ENCODE measurements at regions not wholly inside any gene's neighbourhood (a gene's known extent, or its start where the extent isn't known, plus 50 kb on each side); places are given as distances from the start of the nearest gene placed in this dataset.

DNA sequence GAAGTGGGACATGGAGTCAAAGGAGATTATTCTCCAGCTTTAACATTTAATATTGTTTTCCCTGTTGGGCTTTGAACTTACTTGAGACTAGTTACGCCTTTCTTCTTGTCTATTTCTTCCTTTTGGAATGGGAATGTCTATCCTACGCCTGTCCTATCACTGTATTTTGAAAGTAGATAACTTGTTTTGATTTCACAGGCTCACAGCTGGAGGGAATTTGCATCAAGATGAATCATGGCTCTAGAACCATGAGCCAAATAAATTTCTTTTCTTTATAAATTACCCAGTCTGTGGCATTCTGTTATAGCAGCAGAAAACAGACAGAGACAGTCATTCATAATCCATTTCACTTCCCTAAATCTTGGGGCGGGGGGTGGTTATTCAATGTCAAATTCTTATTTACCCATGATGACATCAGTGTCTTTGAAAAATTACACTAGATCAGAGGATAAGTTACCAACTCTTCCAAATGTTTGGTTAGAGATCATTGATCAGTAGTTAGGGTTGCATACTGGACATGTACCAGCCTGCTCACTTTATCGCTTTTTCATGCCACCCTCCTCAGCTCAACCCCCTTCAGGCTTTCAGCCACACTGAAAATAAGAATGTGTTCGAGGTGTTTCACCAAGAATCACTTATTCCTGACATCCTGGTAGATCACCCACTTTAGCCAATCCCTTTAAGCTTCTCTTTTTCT is 419.6 kb upstream of the PIK3R1 start:
- ChIA-PET CTCF (no interaction called here), SMC1A (ENCODE audit: uncharacterized antibody, unreplicated experiment) (no interaction called here), RAD21 (ENCODE audit: unreplicated experiment) (no interaction called here), POLR2A (no interaction called here)
- WGBS (ENCODE audit: insufficient coverage, insufficient replicate concordance, low lambda C conversion rate, missing lambda C conversion rate), result 8% methylated on average over 5 of the region's 5 CpGs
- Histone ChIP-seq H3K9ac (ENCODE audit: control insufficient read depth, insufficient read depth, low read length) (no peak overlapping the region), H4K20me1 (ENCODE audit: control insufficient read depth, insufficient read depth) (no peaks in the 10 kb centered on the region), H3K36me3 (ENCODE audit: control insufficient read depth in 2 of 2, insufficient read depth in 2 of 2, low read length in 1 of 2) (no peaks in the 10 kb centered on the region), H3K4me2 (ENCODE audit: control insufficient read depth, insufficient read depth) (no peak overlapping the region), H3K4me1 (ENCODE audit: control insufficient read depth, insufficient read depth, low read length) (no peaks in the 10 kb centered on the region), H3K9me3 (replicated peaks; ENCODE audit: control insufficient read depth, insufficient read depth, low read length) (no peaks in the 10 kb centered on the region; the same call in 2 of the 3 replicates), H3K27ac (ENCODE audit: control insufficient read depth, insufficient read depth) (no peak overlapping the region), H3K79me2 (ENCODE audit: control insufficient read depth, insufficient read depth, low read length) (no peaks in the 10 kb centered on the region), H2AFZ (ENCODE audit: control insufficient read depth, low read depth, low read length) (no peak overlapping the region), H3K27me3 (replicated peaks in 1 of 2; ENCODE audit: control insufficient read depth in 2 of 2, insufficient read depth in 2 of 2, low read length in 1 of 2) (no peaks in the 10 kb centered on the region), H3K4me3 (no peak overlapping the region)
- in situ Hi-C loops (cut with MboI), result no loop called here
- intact Hi-C loops (cut with micrococcal nuclease; ENCODE audit: unreplicated experiment), result no loop called here
- FAIRE-seq (no peak), DNase-seq (ENCODE audit: low read depth, low spot score) (no peak), ATAC-seq (no peak; the same call in 1 of the 3 replicates)
- TF ChIP-seq SPI1 (IDR thresholded peaks at IDR 0.05; ENCODE audit: borderline replicate concordance, insufficient read depth, low read depth, low read length) (peak; percentile 20; the same call in 1 of the 2 replicates), RBBP5 (conservative IDR thresholded peaks at IDR 0.05) (no peak)
- no TSS peak for BruUV-seq (replicated peaks)

- Histone ChIP-seq H4K20me1 (ENCODE audit: control insufficient read depth, insufficient read depth) (no peaks in the 10 kb centered on the region), H2AFZ (ENCODE audit: control insufficient read depth, low read depth, low read length) (no peak overlapping the region), H3K9ac (ENCODE audit: control insufficient read depth, insufficient read depth, low read length) (no peak overlapping the region), H3K4me2 (ENCODE audit: control insufficient read depth, insufficient read depth) (no peak overlapping the region), H3K4me3 (no peak overlapping the region), H3K27me3 (replicated peaks in 1 of 2; ENCODE audit: control insufficient read depth in 2 of 2, insufficient read depth in 2 of 2, low read length in 1 of 2) (no peaks in the 10 kb centered on the region), H3K36me3 (ENCODE audit: control insufficient read depth in 2 of 2, insufficient read depth in 2 of 2, low read length in 1 of 2) (no peaks in the 10 kb centered on the region), H3K4me1 (ENCODE audit: control insufficient read depth, insufficient read depth, low read length) (no peaks in the 10 kb centered on the region), H3K9me3 (replicated peaks; ENCODE audit: control insufficient read depth, insufficient read depth, low read length) (no peaks in the 10 kb centered on the region), H3K79me2 (ENCODE audit: control insufficient read depth, insufficient read depth, low read length) (no peaks in the 10 kb centered on the region), H3K27ac (ENCODE audit: control insufficient read depth, insufficient read depth) (no peak overlapping the region)
- BruUV-seq (replicated peaks), result no TSS peak
- 35% methylated on average over 2 of the region's 2 CpGs for WGBS (ENCODE audit: insufficient coverage, insufficient replicate concordance, low lambda C conversion rate, missing lambda C conversion rate)
- no peak for FAIRE-seq
- ChIA-PET RAD21 (ENCODE audit: unreplicated experiment) (no interaction called here), SMC1A (ENCODE audit: uncharacterized antibody, unreplicated experiment) (interaction anchor here (1.5 kb wide), 1 partner anchor 66 kb away, joined by 3 read pairs; no protein-coding TSS in a partner anchor), POLR2A (no interaction called here), CTCF (interaction anchor here (0.6 kb wide), 1 partner anchor 576 kb away, joined by 3 read pairs; no protein-coding TSS in a partner anchor)
- in situ Hi-C loops (cut with MboI), result no loop called here
- ATAC-seq, result no peak
- intact Hi-C loops (cut with micrococcal nuclease; ENCODE audit: unreplicated experiment), result no loop called here
- DNase-seq (ENCODE audit: low read depth, low spot score), result no peak
- no peak for TF ChIP-seq NR2C2 (IDR thresholded peaks at IDR 0.05; ENCODE audit: borderline replicate concordance, control insufficient read depth, insufficient read length, low read depth)
- no peak for TF ChIP-seq SMC3 (IDR thresholded peaks at IDR 0.05; ENCODE audit: borderline replicate concordance, low read length)
- TF ChIP-seq NFIC (IDR thresholded peaks at IDR 0.05; ENCODE audit: low read depth, low read length), result no peak
- TF ChIP-seq MXI1 (IDR thresholded peaks at IDR 0.05; ENCODE audit: low read depth, low read length), result no peak
- no peak for TF ChIP-seq MAX (IDR thresholded peaks at IDR 0.05; ENCODE audit: low read depth, low read length)
- TF ChIP-seq, protein P1, sequence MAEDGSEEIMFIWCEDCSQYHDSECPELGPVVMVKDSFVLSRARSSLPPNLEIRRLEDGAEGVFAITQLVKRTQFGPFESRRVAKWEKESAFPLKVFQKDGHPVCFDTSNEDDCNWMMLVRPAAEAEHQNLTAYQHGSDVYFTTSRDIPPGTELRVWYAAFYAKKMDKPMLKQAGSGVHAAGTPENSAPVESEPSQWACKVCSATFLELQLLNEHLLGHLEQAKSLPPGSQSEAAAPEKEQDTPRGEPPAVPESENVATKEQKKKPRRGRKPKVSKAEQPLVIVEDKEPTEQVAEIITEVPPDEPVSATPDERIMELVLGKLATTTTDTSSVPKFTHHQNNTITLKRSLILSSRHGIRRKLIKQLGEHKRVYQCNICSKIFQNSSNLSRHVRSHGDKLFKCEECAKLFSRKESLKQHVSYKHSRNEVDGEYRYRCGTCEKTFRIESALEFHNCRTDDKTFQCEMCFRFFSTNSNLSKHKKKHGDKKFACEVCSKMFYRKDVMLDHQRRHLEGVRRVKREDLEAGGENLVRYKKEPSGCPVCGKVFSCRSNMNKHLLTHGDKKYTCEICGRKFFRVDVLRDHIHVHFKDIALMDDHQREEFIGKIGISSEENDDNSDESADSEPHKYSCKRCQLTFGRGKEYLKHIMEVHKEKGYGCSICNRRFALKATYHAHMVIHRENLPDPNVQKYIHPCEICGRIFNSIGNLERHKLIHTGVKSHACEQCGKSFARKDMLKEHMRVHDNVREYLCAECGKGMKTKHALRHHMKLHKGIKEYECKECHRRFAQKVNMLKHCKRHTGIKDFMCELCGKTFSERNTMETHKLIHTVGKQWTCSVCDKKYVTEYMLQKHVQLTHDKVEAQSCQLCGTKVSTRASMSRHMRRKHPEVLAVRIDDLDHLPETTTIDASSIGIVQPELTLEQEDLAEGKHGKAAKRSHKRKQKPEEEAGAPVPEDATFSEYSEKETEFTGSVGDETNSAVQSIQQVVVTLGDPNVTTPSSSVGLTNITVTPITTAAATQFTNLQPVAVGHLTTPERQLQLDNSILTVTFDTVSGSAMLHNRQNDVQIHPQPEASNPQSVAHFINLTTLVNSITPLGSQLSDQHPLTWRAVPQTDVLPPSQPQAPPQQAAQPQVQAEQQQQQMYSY (CRISPR knock-in tag; IDR thresholded peaks at IDR 0.05), result no peak
- TF ChIP-seq RUNX3 (IDR thresholded peaks at IDR 0.05; ENCODE audit: low read length), result no peak
- no peak for TF ChIP-seq USF2 (IDR thresholded peaks at IDR 0.05; ENCODE audit: borderline replicate concordance, low read depth, low read length)
These were observed 421.6 kb upstream of the PIK3R1 start for GRCh38 chr5:67793966-67794365.
